ENCODE measurements at regions not wholly inside any gene's neighbourhood (a gene's known extent, or its start where the extent isn't known, plus 50 kb on each side); places are given as distances from the start of the nearest gene placed in this dataset.

DNA sequence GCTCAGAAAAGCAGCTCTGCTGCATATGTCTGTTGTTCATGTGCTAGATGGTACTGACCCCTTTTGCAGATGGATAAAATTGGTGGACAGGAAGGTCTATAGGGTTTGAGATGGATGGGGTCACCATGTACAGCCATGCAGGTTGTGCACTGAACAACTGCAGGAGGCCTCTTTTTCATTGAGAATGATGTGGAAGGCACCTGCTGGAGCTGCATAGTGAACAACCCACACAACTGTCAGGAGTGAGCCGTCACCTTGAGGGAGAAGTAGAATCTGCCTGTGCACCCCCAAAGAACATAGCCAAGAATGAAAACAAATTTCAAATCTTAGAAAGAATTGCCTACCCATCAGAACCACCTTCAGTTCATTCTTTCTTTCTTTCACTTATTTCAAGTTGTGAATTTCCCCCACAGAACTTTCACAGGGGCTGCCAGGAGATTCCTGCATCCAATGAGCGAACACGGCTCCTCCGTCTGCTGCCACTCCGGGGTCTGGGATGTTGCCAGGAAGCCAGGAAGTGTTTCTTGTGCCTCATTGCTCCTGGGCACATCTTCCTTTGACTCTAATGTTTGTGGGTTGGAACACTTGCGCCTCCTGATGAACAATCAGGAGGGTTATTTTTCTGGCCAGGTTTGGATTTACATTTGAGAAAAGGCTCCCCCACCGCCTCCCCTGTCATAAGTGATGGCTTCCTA lies 53.7 kb upstream of the DOCK1 start:
- DNase-seq, result no peak

DNA sequence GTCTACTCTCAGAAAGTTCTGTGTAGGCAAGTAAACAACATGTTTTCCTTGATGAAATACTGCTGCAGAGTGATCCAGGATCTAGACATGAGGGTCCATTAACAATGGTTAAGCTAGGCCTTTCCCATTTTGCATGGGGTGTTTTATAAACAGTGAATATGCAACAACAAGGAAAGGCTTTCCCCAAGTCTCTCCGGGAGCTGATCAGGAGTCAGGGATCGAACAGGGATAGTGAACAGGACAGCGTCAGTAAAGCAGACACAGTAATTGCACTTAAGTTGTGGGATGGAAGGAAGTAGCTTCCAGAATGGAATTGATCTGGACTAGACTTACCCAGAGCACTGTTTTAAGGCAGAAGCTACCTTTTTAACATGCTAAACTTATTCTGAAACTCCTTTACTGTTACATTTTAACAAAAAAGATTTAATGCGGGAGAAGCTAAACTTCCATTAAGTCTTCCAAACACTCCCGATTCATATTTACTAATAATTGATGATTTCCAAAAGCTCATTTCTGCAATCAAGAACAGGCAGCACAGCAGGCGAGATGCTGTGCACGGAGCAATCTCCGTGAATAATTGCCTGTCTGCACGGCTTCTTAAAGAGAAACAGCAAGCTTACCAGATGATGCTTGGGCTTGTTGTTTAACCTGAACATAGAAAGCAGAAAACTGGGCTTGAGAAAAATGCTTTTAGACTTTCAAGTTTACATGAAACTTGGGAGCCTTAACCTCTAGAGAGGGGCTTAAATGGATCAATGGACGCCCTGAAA lies 50.3 kb upstream of the DOCK1 start:
- no peak for DNase-seq

Data from HCEC 1CT (cell line).